ENCODE measurements at regions not wholly inside any gene's neighbourhood (a gene's known extent, or its start where the extent isn't known, plus 50 kb on each side); places are given as distances from the start of the nearest gene placed in this dataset.

GRCh38 chr12:98037401-98038140 is 477.8 kb upstream of the TMPO start:
- no peak overlapping the region for H3K27ac ChIP-seq (ENCODE audit: low read depth in 2 of 2, low read length in 1 of 2)
- 49 to 77% methylated on average over 2 of the region's 2 CpGs for WGBS, 2 donors
- no peaks in the 10 kb centered on the region for H3K4me1 ChIP-seq (ENCODE audit: control insufficient read depth in 2 of 2, insufficient read depth in 2 of 2, low read length in 1 of 2)
- H3K36me3 ChIP-seq (ENCODE audit: control insufficient read depth in 2 of 2, insufficient read depth in 2 of 2, low read length in 1 of 2), result no peaks in the 10 kb centered on the region
- no peaks in the 10 kb centered on the region for H3K9me3 ChIP-seq (ENCODE audit: control insufficient read depth in 2 of 2, insufficient read depth in 1 of 2, low read depth in 1 of 2, low read length in 1 of 2)
- H3K4me3 ChIP-seq (ENCODE audit: low read depth in 1 of 2, low read length in 2 of 2), result no peak overlapping the region
- H3K27me3 ChIP-seq (ENCODE audit: control insufficient read depth in 1 of 2, insufficient read depth in 2 of 2, low read length in 2 of 2), result no peaks in the 10 kb centered on the region

DNA sequence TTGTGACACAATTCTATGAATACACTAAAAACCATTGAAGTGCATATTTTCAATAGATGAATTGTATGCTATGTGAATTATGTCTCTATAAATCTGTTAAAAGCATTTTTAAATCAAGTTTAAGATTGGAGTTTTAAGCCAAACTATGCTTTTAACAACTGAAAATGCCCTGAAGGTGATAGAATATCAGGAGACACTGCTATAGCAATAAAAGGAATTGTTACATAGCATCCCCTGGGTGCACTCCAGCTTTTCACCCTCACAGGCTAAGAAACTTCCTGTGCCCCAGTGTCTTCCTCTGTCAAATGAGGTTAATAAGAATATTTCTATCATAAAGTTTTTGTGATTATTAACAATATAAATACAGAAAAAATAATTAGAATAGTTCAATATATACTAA is 472.7 kb upstream of the TMPO start:
- Histone ChIP-seq H3K27me3 (ENCODE audit: control insufficient read depth in 1 of 2, insufficient read depth in 2 of 2, low read length in 2 of 2) (no peaks in the 10 kb centered on the region), H3K4me1 (ENCODE audit: control insufficient read depth in 2 of 2, insufficient read depth in 2 of 2, low read length in 1 of 2) (no peaks in the 10 kb centered on the region), H3K27ac (ENCODE audit: low read depth in 2 of 2, low read length in 1 of 2) (no peak overlapping the region), H3K9me3 (ENCODE audit: control insufficient read depth in 2 of 2, insufficient read depth in 1 of 2, low read depth in 1 of 2, low read length in 1 of 2) (no peaks in the 10 kb centered on the region), H3K4me3 (ENCODE audit: low read depth in 1 of 2, low read length in 2 of 2) (no peak overlapping the region), H3K36me3 (ENCODE audit: control insufficient read depth in 2 of 2, insufficient read depth in 2 of 2, low read length in 1 of 2) (no peaks in the 10 kb centered on the region)

- no peaks in the 10 kb centered on the region for H3K4me1 ChIP-seq (ENCODE audit: control insufficient read depth in 2 of 2, insufficient read depth in 2 of 2, low read length in 1 of 2)
- H3K9me3 ChIP-seq (ENCODE audit: control insufficient read depth in 2 of 2, insufficient read depth in 1 of 2, low read depth in 1 of 2, low read length in 1 of 2), result no peaks in the 10 kb centered on the region
- no peak overlapping the region for H3K27ac ChIP-seq (ENCODE audit: low read depth in 2 of 2, low read length in 1 of 2)
- no peaks in the 10 kb centered on the region for H3K27me3 ChIP-seq (ENCODE audit: control insufficient read depth in 1 of 2, insufficient read depth in 2 of 2, low read length in 2 of 2)
- 66 to 71% methylated on average over 4 of the region's 4 CpGs for WGBS, 2 donors
- no peak overlapping the region for H3K4me3 ChIP-seq (ENCODE audit: low read depth in 1 of 2, low read length in 2 of 2)
- no peaks in the 10 kb centered on the region for H3K36me3 ChIP-seq (ENCODE audit: control insufficient read depth in 2 of 2, insufficient read depth in 2 of 2, low read length in 1 of 2)
These were observed 470.0 kb upstream of the TMPO start for GRCh38 chr12:98045395-98045794.

GRCh38 chr12:98048326-98048725 is 467.1 kb upstream of the TMPO start:
- Histone ChIP-seq H3K36me3 (ENCODE audit: control insufficient read depth in 2 of 2, insufficient read depth in 2 of 2, low read length in 1 of 2) (no peaks in the 10 kb centered on the region), H3K4me1 (ENCODE audit: control insufficient read depth in 2 of 2, insufficient read depth in 2 of 2, low read length in 1 of 2) (no peaks in the 10 kb centered on the region), H3K27me3 (ENCODE audit: control insufficient read depth in 1 of 2, insufficient read depth in 2 of 2, low read length in 2 of 2) (no peaks in the 10 kb centered on the region), H3K4me3 (ENCODE audit: low read depth in 1 of 2, low read length in 2 of 2) (no peak overlapping the region), H3K9me3 (ENCODE audit: control insufficient read depth in 2 of 2, insufficient read depth in 1 of 2, low read depth in 1 of 2, low read length in 1 of 2) (no peaks in the 10 kb centered on the region), H3K27ac (ENCODE audit: low read depth in 2 of 2, low read length in 1 of 2) (no peak overlapping the region)

DNA sequence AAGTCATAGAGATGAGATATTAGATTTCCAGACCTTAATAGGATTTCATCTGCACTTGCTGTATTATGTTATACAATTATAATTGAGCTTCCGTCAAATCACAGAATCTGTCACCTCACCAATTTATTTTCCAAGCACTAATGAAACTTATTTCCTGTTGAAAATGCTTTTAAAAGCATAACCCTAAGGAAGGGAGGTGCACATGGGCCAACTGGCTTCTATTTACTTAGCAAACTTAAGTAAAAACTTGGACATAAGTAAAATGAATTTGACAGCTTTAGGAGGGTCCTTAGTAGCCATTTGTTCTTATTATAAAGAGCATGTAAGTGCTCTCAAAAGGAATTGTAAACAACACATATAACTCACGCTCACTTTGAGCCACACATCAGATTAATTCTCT is 462.2 kb upstream of the TMPO start:
- 68 to 71% methylated on average over 2 of the region's 2 CpGs for WGBS, 2 donors
- H3K27ac ChIP-seq (ENCODE audit: low read depth in 2 of 2, low read length in 1 of 2), result no peak overlapping the region
- H3K9me3 ChIP-seq (ENCODE audit: control insufficient read depth in 2 of 2, insufficient read depth in 1 of 2, low read depth in 1 of 2, low read length in 1 of 2), result no peaks in the 10 kb centered on the region

GRCh38 chr12:98057701-98058100 is 457.7 kb upstream of the TMPO start:
- no peak overlapping the region for H3K4me3 ChIP-seq (ENCODE audit: low read depth in 1 of 2, low read length in 2 of 2)
- H3K36me3 ChIP-seq (ENCODE audit: control insufficient read depth in 2 of 2, insufficient read depth in 2 of 2, low read length in 1 of 2), result no peaks in the 10 kb centered on the region
- no peaks in the 10 kb centered on the region for H3K4me1 ChIP-seq (ENCODE audit: control insufficient read depth in 2 of 2, insufficient read depth in 2 of 2, low read length in 1 of 2)
- H3K27ac ChIP-seq (ENCODE audit: low read depth in 2 of 2, low read length in 1 of 2), result no peak overlapping the region
- no peaks in the 10 kb centered on the region for H3K9me3 ChIP-seq (ENCODE audit: control insufficient read depth in 2 of 2, insufficient read depth in 1 of 2, low read depth in 1 of 2, low read length in 1 of 2)
- 87 to 93% methylated on average over 1 of the region's 1 CpG for WGBS, 2 donors
- no peaks in the 10 kb centered on the region for H3K27me3 ChIP-seq (ENCODE audit: control insufficient read depth in 1 of 2, insufficient read depth in 2 of 2, low read length in 2 of 2)

More for the DNA sequence above, 462.2 kb upstream of the TMPO start:
- no peak overlapping the region for H3K4me3 ChIP-seq (ENCODE audit: low read depth in 1 of 2, low read length in 2 of 2)
- no peaks in the 10 kb centered on the region for H3K4me1 ChIP-seq (ENCODE audit: control insufficient read depth in 2 of 2, insufficient read depth in 2 of 2, low read length in 1 of 2)
- no peaks in the 10 kb centered on the region for H3K27me3 ChIP-seq (ENCODE audit: control insufficient read depth in 1 of 2, insufficient read depth in 2 of 2, low read length in 2 of 2)
- no peaks in the 10 kb centered on the region for H3K36me3 ChIP-seq (ENCODE audit: control insufficient read depth in 2 of 2, insufficient read depth in 2 of 2, low read length in 1 of 2)

DNA sequence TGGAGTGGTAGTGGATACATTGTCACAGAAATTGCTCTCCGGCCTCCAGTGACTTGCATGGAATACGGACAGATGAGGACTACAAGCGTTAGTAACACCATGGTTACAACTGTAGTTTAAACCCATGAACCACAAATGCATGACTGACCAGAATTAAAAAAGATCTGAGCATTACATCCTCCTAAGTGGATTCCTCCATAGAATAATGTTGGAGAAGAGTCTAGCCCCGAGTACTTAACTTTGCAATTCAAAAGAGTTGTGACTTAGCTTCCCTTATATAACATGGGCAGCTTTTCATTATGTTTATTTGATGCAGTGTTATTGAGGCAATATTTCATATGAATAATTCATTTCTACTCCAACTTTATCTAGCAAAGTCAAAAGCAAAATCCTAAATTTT is 457.2 kb upstream of the TMPO start:
- H3K36me3 ChIP-seq (ENCODE audit: control insufficient read depth in 2 of 2, insufficient read depth in 2 of 2, low read length in 1 of 2), result no peaks in the 10 kb centered on the region
- peaks cover 0 to 3% of the 10 kb centered on the region in 2 donors for H3K9me3 ChIP-seq (ENCODE audit: control insufficient read depth in 2 of 2, insufficient read depth in 1 of 2, low read depth in 1 of 2, low read length in 1 of 2)
- no peaks in the 10 kb centered on the region for H3K4me1 ChIP-seq (ENCODE audit: control insufficient read depth in 2 of 2, insufficient read depth in 2 of 2, low read length in 1 of 2)
- H3K4me3 ChIP-seq (ENCODE audit: low read depth in 1 of 2, low read length in 2 of 2), result no peak overlapping the region
- no peak overlapping the region for H3K27ac ChIP-seq (ENCODE audit: low read depth in 2 of 2, low read length in 1 of 2)
- no peaks in the 10 kb centered on the region for H3K27me3 ChIP-seq (ENCODE audit: control insufficient read depth in 1 of 2, insufficient read depth in 2 of 2, low read length in 2 of 2)
- WGBS, 2 donors, result 86 to 92% methylated on average over 4 of the region's 4 CpGs

GRCh38 chr12:98058838-98059237 is 456.6 kb upstream of the TMPO start:
- 68 to 88% methylated on average over 3 of the region's 3 CpGs for WGBS, 2 donors
- H3K4me3 ChIP-seq (ENCODE audit: low read depth in 1 of 2, low read length in 2 of 2), result no peak overlapping the region
- H3K27me3 ChIP-seq (ENCODE audit: control insufficient read depth in 1 of 2, insufficient read depth in 2 of 2, low read length in 2 of 2), result no peaks in the 10 kb centered on the region
- no peaks in the 10 kb centered on the region for H3K36me3 ChIP-seq (ENCODE audit: control insufficient read depth in 2 of 2, insufficient read depth in 2 of 2, low read length in 1 of 2)
- H3K27ac ChIP-seq (ENCODE audit: low read depth in 2 of 2, low read length in 1 of 2), result no peak overlapping the region
- no peaks in the 10 kb centered on the region for H3K4me1 ChIP-seq (ENCODE audit: control insufficient read depth in 2 of 2, insufficient read depth in 2 of 2, low read length in 1 of 2)
- peaks cover 0 to 3% of the 10 kb centered on the region in 2 donors for H3K9me3 ChIP-seq (ENCODE audit: control insufficient read depth in 2 of 2, insufficient read depth in 1 of 2, low read depth in 1 of 2, low read length in 1 of 2)

DNA sequence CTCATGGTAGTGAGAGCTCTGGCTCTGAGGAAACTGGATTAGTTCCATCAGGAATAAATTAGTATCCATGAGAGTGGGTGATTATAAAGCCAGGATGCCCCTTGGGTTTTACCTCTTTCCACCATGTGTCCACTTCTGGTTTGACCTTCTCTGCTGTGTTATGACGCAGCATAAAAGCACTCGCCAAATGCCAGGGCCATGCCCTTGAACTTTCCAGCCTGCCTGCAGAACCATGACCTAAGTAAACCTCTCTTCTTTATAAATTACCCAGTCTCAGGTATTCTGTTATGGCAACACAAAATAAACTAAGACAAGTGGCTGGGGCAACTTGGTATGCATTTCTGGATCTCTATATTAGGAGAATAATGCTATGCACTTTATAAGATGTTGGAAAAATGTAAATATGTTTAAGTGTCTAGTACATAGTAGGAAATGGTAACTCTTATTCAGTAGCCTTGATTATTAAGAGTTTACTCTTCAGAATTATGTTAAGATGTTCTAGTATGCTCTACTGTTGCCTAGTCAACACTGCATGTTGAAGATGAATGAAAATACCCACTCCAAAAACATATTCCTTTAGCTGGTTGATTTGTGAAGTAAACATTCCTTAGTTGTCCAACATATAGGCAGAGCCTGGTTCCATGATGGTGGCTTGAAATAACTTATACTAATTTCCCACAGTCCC is 455.6 kb upstream of the TMPO start:
- Histone ChIP-seq H3K36me3 (ENCODE audit: control insufficient read depth in 2 of 2, insufficient read depth in 2 of 2, low read length in 1 of 2) (no peaks in the 10 kb centered on the region), H3K4me3 (ENCODE audit: low read depth in 1 of 2, low read length in 2 of 2) (no peak overlapping the region), H3K4me1 (ENCODE audit: control insufficient read depth in 2 of 2, insufficient read depth in 2 of 2, low read length in 1 of 2) (no peaks in the 10 kb centered on the region), H3K9me3 (ENCODE audit: control insufficient read depth in 2 of 2, insufficient read depth in 1 of 2, low read depth in 1 of 2, low read length in 1 of 2) (peaks cover 0 to 3% of the 10 kb centered on the region in 2 donors), H3K27ac (ENCODE audit: low read depth in 2 of 2, low read length in 1 of 2) (no peak overlapping the region), H3K27me3 (ENCODE audit: control insufficient read depth in 1 of 2, insufficient read depth in 2 of 2, low read length in 2 of 2) (no peaks in the 10 kb centered on the region)
- 41 to 46% methylated on average over 2 of the region's 2 CpGs for WGBS, 2 donors

DNA sequence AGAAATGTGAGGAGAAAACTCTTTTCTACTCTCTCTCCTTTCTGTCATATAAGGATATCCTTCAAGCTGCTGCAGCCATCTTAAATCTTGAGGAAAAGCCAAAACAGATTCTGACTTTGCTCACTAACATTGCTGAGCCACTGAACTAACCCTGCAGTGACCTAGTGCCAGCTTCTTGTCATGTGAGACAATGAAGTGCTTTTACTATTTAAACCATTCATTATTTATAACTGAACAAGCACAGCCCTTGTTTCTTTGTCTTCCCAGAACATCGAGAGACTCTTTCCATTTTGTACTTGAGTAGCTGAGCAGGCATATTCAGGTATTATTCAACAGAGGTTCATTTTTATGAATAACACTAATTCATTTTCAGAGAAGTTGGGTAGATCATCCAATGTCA is 455.0 kb upstream of the TMPO start:
- H3K27me3 ChIP-seq (ENCODE audit: control insufficient read depth in 1 of 2, insufficient read depth in 2 of 2, low read length in 2 of 2), result no peaks in the 10 kb centered on the region
- no peaks in the 10 kb centered on the region for H3K36me3 ChIP-seq (ENCODE audit: control insufficient read depth in 2 of 2, insufficient read depth in 2 of 2, low read length in 1 of 2)
- H3K4me1 ChIP-seq (ENCODE audit: control insufficient read depth in 2 of 2, insufficient read depth in 2 of 2, low read length in 1 of 2), result no peaks in the 10 kb centered on the region
- no peak overlapping the region for H3K4me3 ChIP-seq (ENCODE audit: low read depth in 1 of 2, low read length in 2 of 2)
- H3K27ac ChIP-seq (ENCODE audit: low read depth in 2 of 2, low read length in 1 of 2), result no peak overlapping the region
- peaks cover 0 to 3% of the 10 kb centered on the region in 2 donors for H3K9me3 ChIP-seq (ENCODE audit: control insufficient read depth in 2 of 2, insufficient read depth in 1 of 2, low read depth in 1 of 2, low read length in 1 of 2)
- WGBS, 2 donors, result 46 to 55% methylated on average over 1 of the region's 1 CpG

Data from esophagus (tissue), 2 donors.